ENCODE measurements at regions not wholly inside any gene's neighbourhood (a gene's known extent, or its start where the extent isn't known, plus 50 kb on each side); places are given as distances from the start of the nearest gene placed in this dataset.

GRCh38 chr1:47701283-47701682, 263.4 kb downstream of the FOXD2 start:
- Histone ChIP-seq H4K20me1 (ENCODE audit: insufficient read depth) (no peaks in the 10 kb centered on the region), H3F3A (ENCODE audit: insufficient read depth, low read depth) (peaks cover 16% of the 10 kb centered on the region), H3K9me2 (ENCODE audit: insufficient read depth) (no peaks in the 10 kb centered on the region), H3K9me3 (ENCODE audit: insufficient read depth, low read depth) (no peaks in the 10 kb centered on the region), H3K4me2 (no peak overlapping the region), H2AFZ (no peak overlapping the region), H3K27ac (no peak overlapping the region), H3K4me1 (replicated peaks; ENCODE audit: insufficient read depth) (peaks cover 21% of the 10 kb centered on the region), H3K27me3 (ENCODE audit: insufficient read depth, low read depth) (no peaks in the 10 kb centered on the region), H3K79me2 (ENCODE audit: low read depth) (no peaks in the 10 kb centered on the region), H3K4me3 (no peak overlapping the region), H3K36me3 (ENCODE audit: low read depth) (no peaks in the 10 kb centered on the region)
- intact Hi-C loops (cut with micrococcal nuclease; ENCODE audit: unreplicated experiment): no loop called here
- ChIA-PET CTCF (no interaction called here), POLR2A (ENCODE audit: unreplicated experiment) (no interaction called here)
- no TSS peak for BruUV-seq (replicated peaks)
- no peak for TF ChIP-seq EZH2 (IDR thresholded peaks at IDR 0.05; ENCODE audit: low read depth)
- no peak for TF ChIP-seq CTCF (conservative IDR thresholded peaks at IDR 0.05)
- DNase-seq: no peak

GRCh38 chr1:47701741-47702515, 264.1 kb downstream of the FOXD2 start:
- no peak for TF ChIP-seq EZH2 (IDR thresholded peaks at IDR 0.05; ENCODE audit: low read depth)
- TF ChIP-seq CTCF (conservative IDR thresholded peaks at IDR 0.05): no peak
- intact Hi-C loops (cut with micrococcal nuclease; ENCODE audit: unreplicated experiment): no loop called here
- Histone ChIP-seq H3K4me3 (no peak overlapping the region), H2AFZ (no peak overlapping the region), H3K4me2 (no peak overlapping the region), H3K79me2 (ENCODE audit: low read depth) (no peaks in the 10 kb centered on the region), H4K20me1 (ENCODE audit: insufficient read depth) (no peaks in the 10 kb centered on the region), H3K9me3 (ENCODE audit: insufficient read depth, low read depth) (no peaks in the 10 kb centered on the region), H3K27ac (no peak overlapping the region), H3K9me2 (ENCODE audit: insufficient read depth) (no peaks in the 10 kb centered on the region), H3K4me1 (replicated peaks; ENCODE audit: insufficient read depth) (peaks cover 15% of the 10 kb centered on the region), H3F3A (ENCODE audit: insufficient read depth, low read depth) (peaks cover 9% of the 10 kb centered on the region; the same call in 1 of the 2 replicates), H3K36me3 (ENCODE audit: low read depth) (no peaks in the 10 kb centered on the region), H3K27me3 (ENCODE audit: insufficient read depth, low read depth) (no peaks in the 10 kb centered on the region)
- POLR2A ChIA-PET (ENCODE audit: unreplicated experiment): no interaction called here
- no TSS peak for BruUV-seq (replicated peaks)
- no peak for DNase-seq
- CTCF ChIA-PET: no interaction called here

- Histone ChIP-seq H3K79me2 (ENCODE audit: low read depth) (no peaks in the 10 kb centered on the region), H3K9me2 (ENCODE audit: insufficient read depth) (no peaks in the 10 kb centered on the region), H3K27me3 (ENCODE audit: insufficient read depth, low read depth) (no peaks in the 10 kb centered on the region), H3K4me2 (no peak overlapping the region), H3K4me3 (no peak overlapping the region), H3K4me1 (replicated peaks; ENCODE audit: insufficient read depth) (peaks cover 2% of the 10 kb centered on the region), H3K36me3 (ENCODE audit: low read depth) (no peaks in the 10 kb centered on the region), H3K27ac (no peak overlapping the region), H3K9me3 (ENCODE audit: insufficient read depth, low read depth) (no peaks in the 10 kb centered on the region), H3F3A (ENCODE audit: insufficient read depth, low read depth) (no peaks in the 10 kb centered on the region), H2AFZ (no peak overlapping the region), H4K20me1 (ENCODE audit: insufficient read depth) (no peaks in the 10 kb centered on the region)
- POLR2A ChIA-PET (ENCODE audit: unreplicated experiment): no interaction called here
- TF ChIP-seq EZH2 (IDR thresholded peaks at IDR 0.05; ENCODE audit: low read depth) (no peak), CTCF (conservative IDR thresholded peaks at IDR 0.05) (no peak)
- intact Hi-C loops (cut with micrococcal nuclease; ENCODE audit: unreplicated experiment): no loop called here
- CTCF ChIA-PET: no interaction called here
- no TSS peak for BruUV-seq (replicated peaks)
- no peak for DNase-seq
Measured at GRCh38 chr1:47703156-47703825, 265.4 kb downstream of the FOXD2 start.
